H1 (cell line): ENCODE measurements at regions not wholly inside any gene's neighbourhood (a gene's known extent, or its start where the extent isn't known, plus 50 kb on each side); places are given as distances from the start of the nearest gene placed in this dataset.

Experiments used
- TF ChIP-seq, protein P1 (sequence below): fragments of 300-600 bp; sonication (generic); IDR thresholded peaks from 2 replicates; pipeline ENCODE4 v1.7.1; 2012; ENCODE audit warnings: low read length, moderate library complexity, mild to moderate bottlenecking, inconsistent platforms; ENCODE audit not compliant: insufficient replicate concordance

GRCh38 chr7:86963599-86964230 lies 95.7 kb downstream of the ELAPOR2 start (continued):
- TF ChIP-seq, protein P1, sequence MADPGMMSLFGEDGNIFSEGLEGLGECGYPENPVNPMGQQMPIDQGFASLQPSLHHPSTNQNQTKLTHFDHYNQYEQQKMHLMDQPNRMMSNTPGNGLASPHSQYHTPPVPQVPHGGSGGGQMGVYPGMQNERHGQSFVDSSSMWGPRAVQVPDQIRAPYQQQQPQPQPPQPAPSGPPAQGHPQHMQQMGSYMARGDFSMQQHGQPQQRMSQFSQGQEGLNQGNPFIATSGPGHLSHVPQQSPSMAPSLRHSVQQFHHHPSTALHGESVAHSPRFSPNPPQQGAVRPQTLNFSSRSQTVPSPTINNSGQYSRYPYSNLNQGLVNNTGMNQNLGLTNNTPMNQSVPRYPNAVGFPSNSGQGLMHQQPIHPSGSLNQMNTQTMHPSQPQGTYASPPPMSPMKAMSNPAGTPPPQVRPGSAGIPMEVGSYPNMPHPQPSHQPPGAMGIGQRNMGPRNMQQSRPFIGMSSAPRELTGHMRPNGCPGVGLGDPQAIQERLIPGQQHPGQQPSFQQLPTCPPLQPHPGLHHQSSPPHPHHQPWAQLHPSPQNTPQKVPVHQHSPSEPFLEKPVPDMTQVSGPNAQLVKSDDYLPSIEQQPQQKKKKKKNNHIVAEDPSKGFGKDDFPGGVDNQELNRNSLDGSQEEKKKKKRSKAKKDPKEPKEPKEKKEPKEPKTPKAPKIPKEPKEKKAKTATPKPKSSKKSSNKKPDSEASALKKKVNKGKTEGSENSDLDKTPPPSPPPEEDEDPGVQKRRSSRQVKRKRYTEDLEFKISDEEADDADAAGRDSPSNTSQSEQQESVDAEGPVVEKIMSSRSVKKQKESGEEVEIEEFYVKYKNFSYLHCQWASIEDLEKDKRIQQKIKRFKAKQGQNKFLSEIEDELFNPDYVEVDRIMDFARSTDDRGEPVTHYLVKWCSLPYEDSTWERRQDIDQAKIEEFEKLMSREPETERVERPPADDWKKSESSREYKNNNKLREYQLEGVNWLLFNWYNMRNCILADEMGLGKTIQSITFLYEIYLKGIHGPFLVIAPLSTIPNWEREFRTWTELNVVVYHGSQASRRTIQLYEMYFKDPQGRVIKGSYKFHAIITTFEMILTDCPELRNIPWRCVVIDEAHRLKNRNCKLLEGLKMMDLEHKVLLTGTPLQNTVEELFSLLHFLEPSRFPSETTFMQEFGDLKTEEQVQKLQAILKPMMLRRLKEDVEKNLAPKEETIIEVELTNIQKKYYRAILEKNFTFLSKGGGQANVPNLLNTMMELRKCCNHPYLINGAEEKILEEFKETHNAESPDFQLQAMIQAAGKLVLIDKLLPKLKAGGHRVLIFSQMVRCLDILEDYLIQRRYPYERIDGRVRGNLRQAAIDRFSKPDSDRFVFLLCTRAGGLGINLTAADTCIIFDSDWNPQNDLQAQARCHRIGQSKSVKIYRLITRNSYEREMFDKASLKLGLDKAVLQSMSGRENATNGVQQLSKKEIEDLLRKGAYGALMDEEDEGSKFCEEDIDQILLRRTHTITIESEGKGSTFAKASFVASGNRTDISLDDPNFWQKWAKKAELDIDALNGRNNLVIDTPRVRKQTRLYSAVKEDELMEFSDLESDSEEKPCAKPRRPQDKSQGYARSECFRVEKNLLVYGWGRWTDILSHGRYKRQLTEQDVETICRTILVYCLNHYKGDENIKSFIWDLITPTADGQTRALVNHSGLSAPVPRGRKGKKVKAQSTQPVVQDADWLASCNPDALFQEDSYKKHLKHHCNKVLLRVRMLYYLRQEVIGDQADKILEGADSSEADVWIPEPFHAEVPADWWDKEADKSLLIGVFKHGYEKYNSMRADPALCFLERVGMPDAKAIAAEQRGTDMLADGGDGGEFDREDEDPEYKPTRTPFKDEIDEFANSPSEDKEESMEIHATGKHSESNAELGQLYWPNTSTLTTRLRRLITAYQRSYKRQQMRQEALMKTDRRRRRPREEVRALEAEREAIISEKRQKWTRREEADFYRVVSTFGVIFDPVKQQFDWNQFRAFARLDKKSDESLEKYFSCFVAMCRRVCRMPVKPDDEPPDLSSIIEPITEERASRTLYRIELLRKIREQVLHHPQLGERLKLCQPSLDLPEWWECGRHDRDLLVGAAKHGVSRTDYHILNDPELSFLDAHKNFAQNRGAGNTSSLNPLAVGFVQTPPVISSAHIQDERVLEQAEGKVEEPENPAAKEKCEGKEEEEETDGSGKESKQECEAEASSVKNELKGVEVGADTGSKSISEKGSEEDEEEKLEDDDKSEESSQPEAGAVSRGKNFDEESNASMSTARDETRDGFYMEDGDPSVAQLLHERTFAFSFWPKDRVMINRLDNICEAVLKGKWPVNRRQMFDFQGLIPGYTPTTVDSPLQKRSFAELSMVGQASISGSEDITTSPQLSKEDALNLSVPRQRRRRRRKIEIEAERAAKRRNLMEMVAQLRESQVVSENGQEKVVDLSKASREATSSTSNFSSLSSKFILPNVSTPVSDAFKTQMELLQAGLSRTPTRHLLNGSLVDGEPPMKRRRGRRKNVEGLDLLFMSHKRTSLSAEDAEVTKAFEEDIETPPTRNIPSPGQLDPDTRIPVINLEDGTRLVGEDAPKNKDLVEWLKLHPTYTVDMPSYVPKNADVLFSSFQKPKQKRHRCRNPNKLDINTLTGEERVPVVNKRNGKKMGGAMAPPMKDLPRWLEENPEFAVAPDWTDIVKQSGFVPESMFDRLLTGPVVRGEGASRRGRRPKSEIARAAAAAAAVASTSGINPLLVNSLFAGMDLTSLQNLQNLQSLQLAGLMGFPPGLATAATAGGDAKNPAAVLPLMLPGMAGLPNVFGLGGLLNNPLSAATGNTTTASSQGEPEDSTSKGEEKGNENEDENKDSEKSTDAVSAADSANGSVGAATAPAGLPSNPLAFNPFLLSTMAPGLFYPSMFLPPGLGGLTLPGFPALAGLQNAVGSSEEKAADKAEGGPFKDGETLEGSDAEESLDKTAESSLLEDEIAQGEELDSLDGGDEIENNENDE = no peak
- TF ChIP-seq, all 59 proteins: peak for 0
